HG03521 (cell line): ENCODE measurements at regions not wholly inside any gene's neighbourhood (a gene's known extent, or its start where the extent isn't known, plus 50 kb on each side); places are given as distances from the start of the nearest gene placed in this dataset.
"Not testable (repeated sequence)": the region's sequence is repeated elsewhere in the genome, so short reads cannot be mapped to it uniquely, and the experiment has no call there.

Experiments
- ATAC-seq: cut with Tn5 transposase; IDR thresholded peaks from one replicate; pipeline ENCODE4 v1.9.1; 2021; ENCODE audit warnings: mild to moderate bottlenecking, moderate library complexity; ENCODE audit not compliant: unreplicated experiment

- no peak for ATAC-seq
Observed at GRCh38 chr10:114872519-114873087, 51.0 kb downstream of the FHIP2A start.

GRCh38 chr10:114874827-114875411 lies 53.3 kb downstream of the FHIP2A start:
- no peak for ATAC-seq

- not testable (repeated sequence) for ATAC-seq
Observed at GRCh38 chr10:114875590-114876081, 54.1 kb downstream of the FHIP2A start.

DNA sequence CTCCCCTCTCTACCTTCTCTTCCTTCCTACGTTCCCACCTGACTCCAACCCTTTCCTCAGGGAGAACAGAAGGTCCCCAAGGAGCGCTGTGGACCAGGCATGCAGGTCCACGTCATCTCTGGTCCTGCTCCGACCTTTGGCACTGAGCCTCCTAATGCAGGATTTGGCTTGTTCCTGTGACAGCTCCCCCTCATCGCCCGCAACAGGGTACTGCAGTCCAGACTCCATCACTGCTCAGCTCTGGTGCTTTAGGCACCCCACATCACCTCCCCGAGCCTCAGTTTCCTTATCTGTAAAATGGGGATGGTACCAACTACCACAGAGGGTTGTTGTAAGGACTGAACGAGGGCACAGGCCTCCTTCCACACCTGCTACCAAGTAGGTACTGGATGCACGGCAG lies 54.6 kb downstream of the FHIP2A start:
- ATAC-seq, result no peak

GRCh38 chr10:114876602-114877300 lies 55.2 kb downstream of the FHIP2A start:
- peak; percentile 85 for ATAC-seq

- no peak for ATAC-seq
Observed at GRCh38 chr10:114877301-114877644, 55.7 kb downstream of the FHIP2A start.

- no peak for ATAC-seq
Observed at GRCh38 chr10:114879093-114879492, 57.5 kb downstream of the FHIP2A start.

GRCh38 chr10:114879541-114880158 lies 58.1 kb downstream of the FHIP2A start:
- peak; percentile 52 for ATAC-seq

DNA sequence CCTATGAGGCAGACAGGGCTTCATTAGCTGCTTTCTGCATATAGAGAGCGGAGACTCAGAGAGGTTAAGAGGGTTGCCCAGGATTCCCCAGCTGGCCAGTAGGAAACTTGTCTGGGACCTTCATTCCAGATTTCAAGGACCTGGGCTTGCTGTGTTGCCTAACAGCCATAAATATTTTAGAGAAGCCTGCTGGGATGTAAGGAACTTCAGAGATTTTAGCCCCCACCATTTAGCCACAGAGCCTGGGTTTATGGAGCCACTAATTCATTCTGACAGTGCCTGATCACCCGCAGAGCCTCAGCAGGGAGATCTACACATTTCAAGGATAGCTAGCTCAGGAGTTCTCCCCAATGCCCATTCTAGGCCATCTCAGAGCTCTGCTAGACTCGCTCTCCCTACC lies 56.6 kb upstream of the TRUB1 start:
- no peak for ATAC-seq

DNA sequence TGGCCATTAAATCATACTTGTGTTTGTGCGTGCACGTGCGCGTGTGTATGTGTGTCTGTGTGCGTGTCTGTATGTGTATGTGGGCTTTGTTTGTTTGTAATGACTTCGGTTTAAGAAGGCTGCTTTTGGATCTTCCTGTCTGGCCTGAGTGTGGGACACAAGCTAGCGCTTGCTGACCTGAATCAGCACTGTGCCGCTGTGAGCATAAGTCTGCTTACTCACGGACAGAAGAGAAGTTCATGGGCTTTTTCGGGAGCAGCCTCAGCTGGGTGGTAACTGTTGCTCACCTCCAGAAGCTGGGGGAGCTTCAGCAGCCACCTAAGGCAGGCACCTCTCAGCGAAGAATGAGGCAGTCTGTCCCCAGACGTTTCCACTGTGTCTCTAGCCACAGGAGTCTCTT lies 56.1 kb upstream of the TRUB1 start:
- ATAC-seq, result no peak

GRCh38 chr10:114885443-114885842 lies 52.6 kb upstream of the TRUB1 start:
- ATAC-seq, result no peak
